Activated T-helper 17 cell treated with anti-CD3 and anti-CD28 coated beads, Interleukin-2, amount 50 U/mL, for 72 hours (primary cell): ENCODE measurements at regions not wholly inside any gene's neighbourhood (a gene's known extent, or its start where the extent isn't known, plus 50 kb on each side); places are given as distances from the start of the nearest gene placed in this dataset.

Source experiments
- ATAC-seq: fragments of 150-1000 bp; cut with Tn5 transposase; replicated peaks from 2 replicates; pipeline ENCODE4 v1.10.0; 2021; ENCODE audit warnings: mild to moderate bottlenecking, moderate library complexity
- H3K27ac Mint-ChIP-seq: one replicate; pipeline ENCODE4 v1.8.0; 2022; ENCODE audit warnings: mixed read lengths
- H3K27me3 Mint-ChIP-seq: one replicate; pipeline ENCODE4 v1.8.0; 2022; ENCODE audit warnings: mixed read lengths
- H3K36me3 Mint-ChIP-seq: one replicate; pipeline ENCODE4 v1.8.0; 2022; ENCODE audit warnings: low read depth, mild to moderate bottlenecking, mixed read lengths
- H3K4me1 Mint-ChIP-seq: one replicate; pipeline ENCODE4 v1.8.0; 2022; ENCODE audit warnings: mixed read lengths
- H3K4me3 Mint-ChIP-seq: one replicate; pipeline ENCODE4 v1.8.0; 2022; ENCODE audit warnings: mild to moderate bottlenecking, mixed read lengths
- H3K9me3 Mint-ChIP-seq: one replicate; pipeline ENCODE4 v1.8.0; 2022; ENCODE audit warnings: mixed read lengths

DNA sequence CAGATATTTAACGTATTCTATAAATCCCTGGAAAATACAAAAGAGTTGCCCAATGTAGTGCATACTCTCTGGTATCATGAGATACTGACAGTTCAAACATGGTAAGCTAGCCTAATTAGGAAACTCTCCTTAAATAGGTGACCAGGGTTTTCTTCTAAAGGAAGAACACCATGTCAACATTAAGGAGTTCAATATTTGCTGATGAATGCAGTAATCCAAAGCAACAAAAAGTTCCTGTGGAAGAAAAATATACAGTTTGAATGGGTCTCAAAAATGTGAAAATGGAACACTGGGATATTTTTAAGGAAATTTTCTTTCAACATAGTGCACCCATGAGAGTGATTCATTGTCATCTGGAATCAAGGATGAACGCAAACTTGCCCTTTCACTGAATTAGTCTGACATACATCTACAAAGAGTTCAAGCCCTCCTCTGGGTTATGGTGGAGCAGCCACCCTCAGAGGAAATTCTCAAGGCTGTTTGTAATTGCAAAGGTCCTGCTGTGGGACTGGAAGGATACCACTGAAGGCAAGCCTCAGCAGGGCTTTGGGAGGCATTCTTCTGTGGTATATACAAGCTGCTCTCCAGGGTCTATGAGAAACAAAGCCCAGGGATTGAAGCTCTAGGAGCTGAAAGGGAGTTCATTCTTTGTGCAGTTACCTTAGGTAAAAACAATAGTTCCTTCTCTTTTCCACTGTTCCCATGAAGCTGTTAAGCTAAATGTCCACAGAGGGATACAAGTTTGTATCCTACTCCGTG is 700.3 kb downstream of the TUSC7 start:
- Mint-ChIP-seq H3K27ac (no peak overlapping the region), H3K9me3 (peaks cover 5% of the 10 kb centered on the region), H3K4me1 (no peaks in the 10 kb centered on the region), H3K4me3 (no peak overlapping the region), H3K27me3 (no peaks in the 10 kb centered on the region), H3K36me3 (no peaks in the 10 kb centered on the region)
- no peak for ATAC-seq

DNA sequence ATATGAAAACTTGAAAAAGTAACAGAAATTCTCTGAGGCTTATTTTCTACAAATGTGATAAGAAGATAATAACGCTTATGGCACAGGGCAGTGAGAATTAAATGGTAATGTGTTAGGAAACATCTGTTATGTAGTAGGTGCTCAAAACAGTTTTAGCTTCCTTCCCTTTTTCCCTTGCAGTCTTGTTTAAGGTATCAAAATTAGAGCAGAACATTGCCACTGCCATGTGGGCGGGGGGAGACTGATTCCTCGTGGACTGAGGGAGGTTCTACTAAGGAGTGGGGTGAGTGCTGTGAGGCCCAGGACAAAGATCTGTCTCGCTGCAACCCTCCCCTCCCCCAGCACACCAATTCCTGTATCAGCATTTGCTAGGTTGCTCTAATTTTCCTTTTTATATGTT is 702.4 kb downstream of the TUSC7 start:
- peaks cover 5% of the 10 kb centered on the region for H3K9me3 Mint-ChIP-seq
- H3K4me1 Mint-ChIP-seq, result no peaks in the 10 kb centered on the region
- H3K27me3 Mint-ChIP-seq, result no peaks in the 10 kb centered on the region
- no peak for ATAC-seq
- no peaks in the 10 kb centered on the region for H3K36me3 Mint-ChIP-seq
- no peak overlapping the region for H3K27ac Mint-ChIP-seq
- no peak overlapping the region for H3K4me3 Mint-ChIP-seq

- Mint-ChIP-seq H3K9me3 (peaks cover 5% of the 10 kb centered on the region), H3K4me1 (no peaks in the 10 kb centered on the region), H3K27ac (no peak overlapping the region)
Observed at GRCh38 chr3:117417411-117417810, 707.8 kb downstream of the TUSC7 start.

DNA sequence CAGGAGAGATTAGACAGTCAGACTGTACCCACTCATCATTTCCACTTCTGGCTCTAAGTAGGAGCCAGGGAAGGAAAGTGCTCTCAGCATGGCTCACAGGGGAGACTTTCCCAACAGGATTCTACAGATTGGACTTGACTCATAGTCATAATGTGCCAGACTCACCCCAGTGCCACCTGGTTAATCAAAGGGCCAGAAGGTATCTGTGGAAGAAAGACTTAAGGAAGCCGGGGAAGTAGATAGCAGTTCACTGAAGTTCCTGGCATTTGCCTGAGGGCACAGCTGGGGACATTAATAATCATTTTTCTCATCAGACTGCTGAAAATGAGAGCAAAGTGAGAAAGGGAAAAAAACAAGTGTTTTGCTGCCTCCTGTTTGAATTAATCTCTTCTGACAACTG is 717.5 kb downstream of the TUSC7 start:
- no peaks in the 10 kb centered on the region for H3K36me3 Mint-ChIP-seq
- no peak for ATAC-seq
- H3K4me1 Mint-ChIP-seq, result no peaks in the 10 kb centered on the region
- H3K9me3 Mint-ChIP-seq, result no peaks in the 10 kb centered on the region
- no peak overlapping the region for H3K27ac Mint-ChIP-seq
- H3K4me3 Mint-ChIP-seq, result no peak overlapping the region
- no peaks in the 10 kb centered on the region for H3K27me3 Mint-ChIP-seq

More at GRCh38 chr3:117417411-117417810, 707.8 kb downstream of the TUSC7 start:
- no peak overlapping the region for H3K4me3 Mint-ChIP-seq
- no peaks in the 10 kb centered on the region for H3K36me3 Mint-ChIP-seq
- no peak for ATAC-seq
- no peaks in the 10 kb centered on the region for H3K27me3 Mint-ChIP-seq

DNA sequence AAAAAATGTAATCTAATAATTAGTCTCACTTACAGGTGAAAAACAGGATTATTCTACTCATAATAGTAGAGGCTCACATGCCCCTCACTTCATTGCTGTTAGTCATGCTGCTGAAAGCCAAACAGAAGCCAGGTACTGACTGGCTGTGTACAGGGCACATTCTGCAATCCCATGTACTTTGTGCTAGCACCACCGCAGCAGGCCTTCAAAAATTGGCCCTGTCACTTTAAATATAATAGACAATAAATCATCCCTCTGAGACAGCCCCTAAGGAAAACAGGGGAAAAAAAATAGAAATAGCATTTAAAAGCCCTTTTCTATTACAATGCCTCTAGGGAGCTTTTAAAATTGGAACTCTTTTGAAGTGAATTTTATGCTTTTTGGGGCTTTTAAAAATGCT is 723.8 kb downstream of the TUSC7 start:
- Mint-ChIP-seq H3K27me3 (no peaks in the 10 kb centered on the region), H3K27ac (no peak overlapping the region), H3K9me3 (no peaks in the 10 kb centered on the region), H3K36me3 (no peaks in the 10 kb centered on the region), H3K4me3 (no peak overlapping the region), H3K4me1 (no peaks in the 10 kb centered on the region)
- no peak for ATAC-seq

GRCh38 chr3:117434661-117435412 is 725.3 kb downstream of the TUSC7 start:
- no peaks in the 10 kb centered on the region for H3K4me1 Mint-ChIP-seq
- no peaks in the 10 kb centered on the region for H3K36me3 Mint-ChIP-seq
- no peak overlapping the region for H3K27ac Mint-ChIP-seq
- peaks cover 4% of the 10 kb centered on the region for H3K9me3 Mint-ChIP-seq
- ATAC-seq, result no peak
- no peak overlapping the region for H3K4me3 Mint-ChIP-seq
- no peaks in the 10 kb centered on the region for H3K27me3 Mint-ChIP-seq

- Mint-ChIP-seq H3K4me1 (no peaks in the 10 kb centered on the region), H3K9me3 (peaks cover 4% of the 10 kb centered on the region), H3K27ac (no peak overlapping the region), H3K36me3 (no peaks in the 10 kb centered on the region), H3K4me3 (no peak overlapping the region), H3K27me3 (no peaks in the 10 kb centered on the region)
- no peak for ATAC-seq
Observed at GRCh38 chr3:117435506-117435905, 725.9 kb downstream of the TUSC7 start.

DNA sequence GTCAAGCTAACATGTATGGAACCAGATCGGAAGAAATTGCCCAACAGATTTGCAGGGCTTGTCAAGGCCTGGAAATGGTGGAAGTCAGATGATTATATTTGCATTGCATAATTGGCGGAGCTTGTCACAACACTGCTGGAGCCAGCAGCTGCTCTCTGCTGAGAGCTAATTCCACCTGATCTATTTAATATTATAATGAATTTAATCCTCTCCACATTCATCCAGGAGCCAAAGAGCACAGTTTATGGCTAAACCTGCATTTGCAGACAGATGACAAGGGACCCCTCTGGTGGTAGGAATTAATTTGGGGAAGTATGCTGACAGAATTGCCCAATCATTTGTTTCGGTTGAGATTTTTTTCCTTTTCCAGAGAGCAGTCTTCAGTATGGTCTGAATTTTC is 730.2 kb downstream of the TUSC7 start:
- H3K27me3 Mint-ChIP-seq, result no peaks in the 10 kb centered on the region
- H3K9me3 Mint-ChIP-seq, result peaks cover 4% of the 10 kb centered on the region
- H3K27ac Mint-ChIP-seq, result no peak overlapping the region
- H3K4me3 Mint-ChIP-seq, result no peak overlapping the region
- no peaks in the 10 kb centered on the region for H3K36me3 Mint-ChIP-seq
- no peaks in the 10 kb centered on the region for H3K4me1 Mint-ChIP-seq
- ATAC-seq, result no peak

- H3K9me3 Mint-ChIP-seq, result peaks cover 4% of the 10 kb centered on the region
- no peak overlapping the region for H3K4me3 Mint-ChIP-seq
- H3K27me3 Mint-ChIP-seq, result no peaks in the 10 kb centered on the region
- ATAC-seq, result no peak
- no peak overlapping the region for H3K27ac Mint-ChIP-seq
- no peaks in the 10 kb centered on the region for H3K4me1 Mint-ChIP-seq
- H3K36me3 Mint-ChIP-seq, result no peaks in the 10 kb centered on the region
Observed at GRCh38 chr3:117441851-117442250, 732.3 kb downstream of the TUSC7 start.

GRCh38 chr3:117442566-117442965 is 733.0 kb downstream of the TUSC7 start:
- no peak overlapping the region for H3K27ac Mint-ChIP-seq
- H3K4me3 Mint-ChIP-seq, result no peak overlapping the region
- no peaks in the 10 kb centered on the region for H3K36me3 Mint-ChIP-seq
- ATAC-seq, result no peak
- no peaks in the 10 kb centered on the region for H3K4me1 Mint-ChIP-seq
- no peaks in the 10 kb centered on the region for H3K27me3 Mint-ChIP-seq
- H3K9me3 Mint-ChIP-seq, result peaks cover 4% of the 10 kb centered on the region

GRCh38 chr3:117443014-117443413 is 733.4 kb downstream of the TUSC7 start:
- Mint-ChIP-seq H3K4me1 (no peaks in the 10 kb centered on the region), H3K9me3 (peaks cover 4% of the 10 kb centered on the region), H3K36me3 (no peaks in the 10 kb centered on the region), H3K4me3 (no peak overlapping the region), H3K27me3 (no peaks in the 10 kb centered on the region), H3K27ac (no peak overlapping the region)
- no peak for ATAC-seq

DNA sequence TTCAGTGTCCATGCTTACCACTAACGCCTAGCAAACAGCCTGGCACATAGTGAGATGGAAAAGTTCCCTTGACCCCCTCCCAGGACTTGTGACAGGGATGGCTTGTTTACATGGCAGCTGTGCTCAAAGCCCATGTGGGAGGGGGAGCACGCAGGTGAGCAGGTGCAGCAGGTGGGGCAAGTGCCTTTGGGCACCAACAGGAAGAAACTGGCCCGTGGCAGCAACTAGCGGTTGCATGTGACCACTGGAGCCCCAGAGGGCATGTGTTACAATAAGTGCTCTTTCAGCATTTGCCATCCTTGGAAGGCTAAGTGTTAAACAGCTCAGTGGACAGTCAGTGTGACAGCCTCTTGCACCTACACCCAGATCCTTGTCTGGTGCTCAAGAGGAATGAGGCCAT is 734.6 kb downstream of the TUSC7 start:
- no peak overlapping the region for H3K27ac Mint-ChIP-seq
- H3K4me1 Mint-ChIP-seq, result no peaks in the 10 kb centered on the region
- peaks cover 4% of the 10 kb centered on the region for H3K9me3 Mint-ChIP-seq
- H3K4me3 Mint-ChIP-seq, result no peak overlapping the region
- no peak for ATAC-seq
- no peaks in the 10 kb centered on the region for H3K36me3 Mint-ChIP-seq
- no peaks in the 10 kb centered on the region for H3K27me3 Mint-ChIP-seq

GRCh38 chr3:117447419-117447818 is 737.8 kb downstream of the TUSC7 start:
- no peaks in the 10 kb centered on the region for H3K4me1 Mint-ChIP-seq
- H3K4me3 Mint-ChIP-seq, result no peak overlapping the region
- no peaks in the 10 kb centered on the region for H3K9me3 Mint-ChIP-seq
- no peaks in the 10 kb centered on the region for H3K27me3 Mint-ChIP-seq
- H3K36me3 Mint-ChIP-seq, result no peaks in the 10 kb centered on the region
- ATAC-seq, result no peak
- H3K27ac Mint-ChIP-seq, result no peak overlapping the region

DNA sequence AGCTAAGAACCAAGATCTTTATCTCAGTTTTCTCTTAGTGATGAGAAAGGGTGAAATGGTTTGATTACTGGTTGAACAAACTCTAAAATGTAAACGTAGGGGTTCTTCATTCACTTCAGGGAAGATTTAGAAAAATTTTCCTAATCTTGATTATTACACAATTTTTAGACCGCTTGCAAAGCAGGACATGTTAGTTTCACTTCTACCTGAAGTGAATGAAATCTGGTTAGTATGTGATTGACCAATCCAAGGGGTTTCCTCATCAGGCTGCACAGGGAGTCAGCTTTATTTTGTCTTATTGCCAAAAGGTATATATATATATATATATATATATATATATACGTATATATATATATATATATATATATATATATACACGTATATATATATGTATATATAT is 740.4 kb downstream of the TUSC7 start:
- Mint-ChIP-seq H3K4me1 (no peaks in the 10 kb centered on the region), H3K27me3 (no peaks in the 10 kb centered on the region), H3K4me3 (no peak overlapping the region), H3K9me3 (no peaks in the 10 kb centered on the region), H3K36me3 (no peaks in the 10 kb centered on the region), H3K27ac (no peak overlapping the region)
- ATAC-seq, result no peak

GRCh38 chr3:117454254-117454653 is 744.7 kb downstream of the TUSC7 start:
- Mint-ChIP-seq H3K9me3 (no peaks in the 10 kb centered on the region), H3K36me3 (no peaks in the 10 kb centered on the region), H3K27ac (no peak overlapping the region), H3K27me3 (no peaks in the 10 kb centered on the region), H3K4me3 (no peak overlapping the region), H3K4me1 (no peaks in the 10 kb centered on the region)
- no peak for ATAC-seq
